Mesenchymal stem cell (in vitro differentiated cells and primary cell): ENCODE measurements at regions not wholly inside any gene's neighbourhood (a gene's known extent, or its start where the extent isn't known, plus 50 kb on each side); places are given as distances from the start of the nearest gene placed in this dataset.
"Not testable (repeated sequence)": the region's sequence is repeated elsewhere in the genome, so short reads cannot be mapped to it uniquely, and the experiment has no call there.

Experiments used
- DNase-seq: peaks from one replicate; pipeline ENCODE4 v3.0.0-alpha.2; 2013
- H2AFZ ChIP-seq: one replicate; pipeline ENCODE4 v1.6.1; 2013; ENCODE audit warnings: low read depth, mild to moderate bottlenecking, control low read depth, inconsistent platforms, low read length, moderate library complexity
- H2AK5ac ChIP-seq: 2 replicates; pipeline ENCODE4 v1.6.1; 2013; ENCODE audit warnings: low read length, moderate library complexity, mild to moderate bottlenecking, inconsistent platforms; ENCODE audit not compliant: severe bottlenecking
- H2BK120ac ChIP-seq: one replicate; pipeline ENCODE4 v1.6.1; 2013; ENCODE audit warnings: low read depth, mild to moderate bottlenecking, inconsistent platforms, low read length, moderate library complexity
- H2BK12ac ChIP-seq, 2 experiments: one replicate each; pipeline ENCODE4 v1.6.1; 2013; ENCODE audit warnings: inconsistent platforms in 2 of 2, low read length in 2 of 2, mild to moderate bottlenecking in 2 of 2, moderate library complexity in 2 of 2, control low read depth in 1 of 2
- H2BK15ac ChIP-seq: one replicate; pipeline ENCODE4 v1.6.1; 2013; ENCODE audit warnings: mild to moderate bottlenecking, low read depth, inconsistent platforms; ENCODE audit not compliant: poor library complexity, severe bottlenecking
- H2BK5ac ChIP-seq: 2 replicates; pipeline ENCODE4 v1.6.1; 2013; ENCODE audit warnings: low read depth, mild to moderate bottlenecking, low read length, control low read depth, inconsistent platforms; ENCODE audit not compliant: poor library complexity, severe bottlenecking
- H3K14ac ChIP-seq, 2 experiments: one replicate each; pipeline ENCODE4 v1.6.1; 2013; ENCODE audit warnings: inconsistent platforms in 2 of 2, low read length in 2 of 2, control low read depth in 1 of 2, mild to moderate bottlenecking in 1 of 2, moderate library complexity in 1 of 2
- H3K18ac ChIP-seq, 2 experiments: one replicate each; pipeline ENCODE4 v1.6.1; 2013; ENCODE audit warnings: inconsistent platforms in 2 of 2, low read length in 2 of 2, control low read depth in 1 of 2, low read depth in 1 of 2, mild to moderate bottlenecking in 1 of 2
- H3K23ac ChIP-seq, 2 experiments: one replicate each; pipeline ENCODE4 v1.6.1; 2013; ENCODE audit warnings: inconsistent platforms in 2 of 2, low read length in 2 of 2, mild to moderate bottlenecking in 2 of 2, moderate library complexity in 2 of 2, control low read depth in 1 of 2
- H3K27ac ChIP-seq: 2 replicates; pipeline ENCODE4 v1.5.1; 2013; ENCODE audit warnings: mild to moderate bottlenecking, moderate library complexity, low read length, control low read depth, inconsistent platforms; ENCODE audit not compliant: poor library complexity, severe bottlenecking
- H3K27me3 ChIP-seq, 2 experiments: 2 replicates each; pipeline versions ENCODE4 v1.6.1 to v1.7.0; 2013; ENCODE audit warnings: low read length in 2 of 2, mild to moderate bottlenecking in 2 of 2, moderate library complexity in 2 of 2, control low read depth in 1 of 2, inconsistent platforms in 1 of 2; ENCODE audit not compliant: control insufficient read depth in 1 of 2, insufficient read depth in 1 of 2
- H3K36me3 ChIP-seq, 2 experiments: 2 replicates each; pipeline versions ENCODE4 v1.6.1 to v1.7.0; 2013; ENCODE audit warnings: low read length in 2 of 2, control low read depth in 1 of 2, inconsistent platforms in 1 of 2, low read depth in 1 of 2, mild to moderate bottlenecking in 1 of 2; ENCODE audit not compliant: insufficient read depth in 2 of 2, control insufficient read depth in 1 of 2
- H3K4ac ChIP-seq, 2 experiments: one replicate each; pipeline ENCODE4 v1.6.1; 2013; ENCODE audit warnings: inconsistent platforms in 2 of 2, low read length in 2 of 2, mild to moderate bottlenecking in 2 of 2, moderate library complexity in 2 of 2, control low read depth in 1 of 2, low read depth in 1 of 2
- H3K4me1 ChIP-seq: 2 replicates; pipeline ENCODE4 v1.6.1; 2013; ENCODE audit warnings: low read depth, low read length, control low read depth; ENCODE audit not compliant: control insufficient read depth, insufficient read depth
- H3K4me2 ChIP-seq: 2 replicates; pipeline ENCODE4 v1.6.1; 2013; ENCODE audit warnings: low read length, mild to moderate bottlenecking, inconsistent platforms; ENCODE audit not compliant: poor library complexity, severe bottlenecking
- H3K4me3 ChIP-seq, 2 experiments: 2 replicates each; pipeline versions ENCODE4 v1.5.1 to v1.7.0; 2013; ENCODE audit warnings: low read length in 2 of 2, mild to moderate bottlenecking in 2 of 2, control low read depth in 1 of 2, low read depth in 1 of 2; ENCODE audit not compliant: insufficient read depth in 1 of 2
- H3K79me1 ChIP-seq: replicated peaks from 2 replicates; pipeline ENCODE4 v1.6.1; 2013; ENCODE audit warnings: mild to moderate bottlenecking, control low read depth, low read length, inconsistent platforms; ENCODE audit not compliant: poor library complexity, severe bottlenecking
- H3K9ac ChIP-seq: 2 replicates; pipeline ENCODE4 v1.7.0; 2013; ENCODE audit warnings: mild to moderate bottlenecking, low read length, moderate library complexity
- H3K9me3 ChIP-seq: 2 replicates; pipeline ENCODE4 v1.7.0; 2013; ENCODE audit warnings: mild to moderate bottlenecking, low read length; ENCODE audit not compliant: control insufficient read depth
- H4K8ac ChIP-seq: one replicate; pipeline ENCODE4 v1.6.1; 2013; ENCODE audit warnings: inconsistent platforms, mild to moderate bottlenecking, low read length, moderate library complexity
- H4K91ac ChIP-seq: one replicate; pipeline ENCODE4 v1.6.1; 2013; ENCODE audit warnings: mild to moderate bottlenecking, low read length, inconsistent platforms
- WGBS: methylation state at CpG from one replicate; pipeline ENCODE4 v1.1.7; 2013; ENCODE audit warnings: mixed read lengths; 5-methylcytosine and 5-hydroxymethylcytosine counted together

DNA sequence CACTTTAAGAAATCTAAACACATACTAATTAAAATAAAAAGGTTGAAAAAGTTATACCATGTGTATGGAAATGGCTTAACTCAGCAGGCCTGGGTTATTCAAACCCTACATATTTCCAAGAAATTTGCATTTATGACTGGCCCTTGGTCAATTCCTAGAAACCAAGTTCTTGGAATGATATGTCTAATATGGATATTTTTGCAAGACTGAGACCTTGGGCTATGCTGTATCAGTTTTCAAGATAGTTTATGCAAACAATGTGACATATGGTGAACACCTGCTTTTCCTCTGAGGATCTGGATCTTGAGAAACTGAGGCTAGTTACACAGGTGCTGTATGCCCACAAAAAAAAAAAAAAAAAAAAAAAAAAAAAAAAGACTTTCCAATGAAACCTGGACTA lies 536.9 kb upstream of the HS3ST5 start:
- no peak overlapping the region for H3K27ac ChIP-seq
- no peak overlapping the region for H2BK5ac ChIP-seq
- H3K4me3 ChIP-seq: no peak overlapping the region
- H3K14ac ChIP-seq: no peak overlapping the region
- H3K79me1 ChIP-seq: no peaks in the 10 kb centered on the region
- no peaks in the 10 kb centered on the region for H3K9me3 ChIP-seq
- no peak overlapping the region for H3K18ac ChIP-seq
- H2BK120ac ChIP-seq: no peak overlapping the region
- no peak overlapping the region for H3K9ac ChIP-seq
- no peak overlapping the region for H4K8ac ChIP-seq
- H3K4ac ChIP-seq: no peak overlapping the region
- no peak overlapping the region for H2AK5ac ChIP-seq
- H2BK15ac ChIP-seq: no peak overlapping the region
- no peak for DNase-seq
- H3K23ac ChIP-seq: no peak overlapping the region
- H3K36me3 ChIP-seq: no peaks in the 10 kb centered on the region
- H3K27me3 ChIP-seq: no peaks in the 10 kb centered on the region
- no peak overlapping the region for H3K4me2 ChIP-seq
- no peak overlapping the region for H2BK12ac ChIP-seq
- H3K4me1 ChIP-seq: no peaks in the 10 kb centered on the region
- H2AFZ ChIP-seq: no peak overlapping the region
- H4K91ac ChIP-seq: no peak overlapping the region

DNA sequence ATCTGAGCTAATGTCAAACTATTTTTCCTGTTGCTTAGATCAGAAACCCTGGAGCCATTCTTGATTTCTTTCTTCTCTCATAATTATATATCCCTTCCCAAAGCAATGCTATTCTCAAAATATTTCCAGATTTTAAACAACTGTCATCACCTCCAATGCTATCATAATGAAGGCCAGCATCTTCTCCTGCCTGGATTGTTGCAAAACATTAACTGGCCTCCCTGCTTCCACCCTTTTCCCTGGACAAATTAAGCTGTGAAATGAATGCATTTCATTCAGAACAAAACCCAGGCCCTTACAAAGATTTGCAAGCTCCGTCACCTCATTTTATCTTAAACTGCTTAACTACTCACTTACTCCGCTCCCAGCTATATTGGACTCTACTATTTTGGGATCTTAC lies 535.3 kb upstream of the HS3ST5 start:
- no peak overlapping the region for H3K4me3 ChIP-seq
- WGBS: 94% methylated on average over 1 of the region's 2 CpGs
- H3K27me3 ChIP-seq: no peaks in the 10 kb centered on the region
- H3K4me2 ChIP-seq: no peak overlapping the region
- no peak overlapping the region for H3K9ac ChIP-seq
- H3K4ac ChIP-seq: no peak overlapping the region
- H3K36me3 ChIP-seq: no peaks in the 10 kb centered on the region
- no peak overlapping the region for H4K91ac ChIP-seq
- H3K18ac ChIP-seq: no peak overlapping the region
- H2AK5ac ChIP-seq: no peak overlapping the region
- no peak overlapping the region for H3K14ac ChIP-seq
- no peak overlapping the region for H3K27ac ChIP-seq
- no peak overlapping the region for H2BK5ac ChIP-seq
- H2BK120ac ChIP-seq: no peak overlapping the region
- H4K8ac ChIP-seq: no peak overlapping the region
- no peak overlapping the region for H2BK15ac ChIP-seq
- H3K23ac ChIP-seq: no peak overlapping the region
- no peaks in the 10 kb centered on the region for H3K4me1 ChIP-seq
- no peak overlapping the region for H2AFZ ChIP-seq
- no peak overlapping the region for H2BK12ac ChIP-seq
- H3K79me1 ChIP-seq: no peaks in the 10 kb centered on the region
- H3K9me3 ChIP-seq: no peaks in the 10 kb centered on the region
- no peak for DNase-seq

DNA sequence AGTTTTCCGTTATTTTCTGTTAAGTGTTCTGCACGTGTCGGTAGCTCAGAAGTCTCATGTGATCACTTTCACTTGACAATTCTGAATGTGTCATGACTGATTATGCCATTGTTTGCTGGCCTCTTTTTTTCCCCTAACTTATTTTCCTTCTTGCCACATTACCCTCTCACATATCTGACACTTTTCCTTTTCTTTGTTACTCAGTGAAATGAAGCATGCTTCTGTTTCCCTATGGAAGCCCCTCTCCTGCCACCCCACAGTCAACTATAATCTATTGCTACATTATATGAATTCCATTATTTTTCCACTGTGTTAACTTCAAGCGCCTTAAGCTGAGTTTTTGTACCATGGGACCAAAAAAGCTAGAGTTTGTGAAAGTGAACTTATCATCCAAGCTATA lies 531.6 kb upstream of the HS3ST5 start:
- no peak overlapping the region for H2BK5ac ChIP-seq
- no peaks in the 10 kb centered on the region for H3K27me3 ChIP-seq
- no peak overlapping the region for H2AK5ac ChIP-seq
- H3K79me1 ChIP-seq: no peaks in the 10 kb centered on the region
- no peak overlapping the region for H3K14ac ChIP-seq
- no peak overlapping the region for H2BK120ac ChIP-seq
- H2AFZ ChIP-seq: no peak overlapping the region
- H4K91ac ChIP-seq: no peak overlapping the region
- no peak overlapping the region for H3K4me2 ChIP-seq
- H3K27ac ChIP-seq: no peak overlapping the region
- no peaks in the 10 kb centered on the region for H3K9me3 ChIP-seq
- H3K9ac ChIP-seq: no peak overlapping the region
- DNase-seq: no peak
- H2BK12ac ChIP-seq: no peak overlapping the region
- no peak overlapping the region for H3K4ac ChIP-seq
- no peaks in the 10 kb centered on the region for H3K4me1 ChIP-seq
- H4K8ac ChIP-seq: no peak overlapping the region
- H2BK15ac ChIP-seq: no peak overlapping the region
- no peaks in the 10 kb centered on the region for H3K36me3 ChIP-seq
- H3K23ac ChIP-seq: no peak overlapping the region
- WGBS: 83% methylated on average over 3 of the region's 4 CpGs
- H3K18ac ChIP-seq: no peak overlapping the region
- H3K4me3 ChIP-seq: no peak overlapping the region

DNA sequence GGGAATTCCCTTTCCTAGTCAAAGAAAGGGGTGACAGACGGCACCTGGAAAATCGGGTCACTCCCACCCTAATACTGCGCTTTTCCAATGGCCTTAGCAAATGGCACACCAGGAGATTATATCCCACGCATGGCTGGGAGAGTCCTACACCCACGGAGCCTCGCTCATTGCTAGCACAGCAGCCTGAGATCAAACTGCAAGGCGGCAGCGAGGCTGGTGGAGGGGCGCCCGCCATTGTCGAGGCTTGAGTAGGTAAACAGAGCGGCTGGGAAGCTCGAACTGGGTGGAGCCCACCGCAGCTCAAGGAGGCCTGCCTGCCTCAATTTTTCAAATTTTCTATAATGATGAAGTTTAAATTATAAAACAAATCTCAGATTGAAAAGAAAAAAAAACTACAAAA lies 522.7 kb upstream of the HS3ST5 start:
- H3K18ac ChIP-seq, H3K27ac ChIP-seq, H3K23ac ChIP-seq, H3K4me1 ChIP-seq, H3K36me3 ChIP-seq, H2BK5ac ChIP-seq, H3K9me3 ChIP-seq, H3K4me3 ChIP-seq, H3K4me2 ChIP-seq, H3K14ac ChIP-seq, H3K4ac ChIP-seq, H2AK5ac ChIP-seq, H4K8ac ChIP-seq, H3K9ac ChIP-seq, H3K79me1 ChIP-seq, H2BK15ac ChIP-seq, H2BK12ac ChIP-seq, H2BK120ac ChIP-seq, H4K91ac ChIP-seq, H2AFZ ChIP-seq, DNase-seq, H3K27me3 ChIP-seq: not testable (repeated sequence)
- 98% methylated on average over 8 of the region's 14 CpGs for WGBS
